HG03571 (cell line): ENCODE measurements at regions not wholly inside any gene's neighbourhood (a gene's known extent, or its start where the extent isn't known, plus 50 kb on each side); places are given as distances from the start of the nearest gene placed in this dataset.

Source experiments
- ATAC-seq: cut with Tn5 transposase; IDR thresholded peaks from one replicate; pipeline ENCODE4 v1.9.1; 2021; ENCODE audit not compliant: unreplicated experiment

DNA sequence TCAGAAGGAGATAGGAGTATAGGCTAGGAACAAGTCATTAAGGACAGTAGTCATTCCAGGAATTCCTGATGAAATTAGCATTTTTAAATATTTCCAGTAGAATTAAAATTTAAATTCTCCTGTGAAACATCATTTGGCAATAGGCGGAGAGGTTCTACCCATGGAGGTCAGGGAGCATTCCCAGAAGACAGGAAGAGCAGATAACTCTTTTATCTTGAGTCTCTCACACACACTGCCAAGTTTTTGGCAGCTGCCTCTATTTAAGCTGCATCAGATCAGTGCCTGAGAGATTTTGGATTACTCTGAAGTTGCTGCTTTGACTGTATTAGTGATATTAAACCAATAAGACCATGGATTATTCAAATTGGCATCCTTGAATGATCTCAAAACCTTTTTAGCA, 714.7 kb downstream of the EPHA4 start:
- ATAC-seq = no peak

DNA sequence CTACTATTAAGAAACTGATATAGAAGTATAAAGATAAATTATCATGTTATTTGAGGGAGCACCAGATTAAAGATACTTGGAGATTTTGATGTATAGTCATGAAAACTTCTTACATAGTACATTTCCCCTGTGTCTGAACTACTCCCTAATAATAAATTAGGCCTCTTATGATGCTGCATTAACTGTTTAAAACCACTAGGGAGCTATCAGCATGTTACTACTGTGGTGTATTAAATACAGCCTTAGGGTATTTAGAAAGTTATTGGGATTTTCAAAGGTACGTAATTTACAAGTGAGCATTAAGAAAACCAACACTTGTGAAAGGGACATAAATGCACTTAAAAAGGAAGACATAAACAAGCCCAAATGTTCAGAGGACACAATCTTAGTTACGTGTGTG, 714.0 kb downstream of the EPHA4 start:
- no peak for ATAC-seq

DNA sequence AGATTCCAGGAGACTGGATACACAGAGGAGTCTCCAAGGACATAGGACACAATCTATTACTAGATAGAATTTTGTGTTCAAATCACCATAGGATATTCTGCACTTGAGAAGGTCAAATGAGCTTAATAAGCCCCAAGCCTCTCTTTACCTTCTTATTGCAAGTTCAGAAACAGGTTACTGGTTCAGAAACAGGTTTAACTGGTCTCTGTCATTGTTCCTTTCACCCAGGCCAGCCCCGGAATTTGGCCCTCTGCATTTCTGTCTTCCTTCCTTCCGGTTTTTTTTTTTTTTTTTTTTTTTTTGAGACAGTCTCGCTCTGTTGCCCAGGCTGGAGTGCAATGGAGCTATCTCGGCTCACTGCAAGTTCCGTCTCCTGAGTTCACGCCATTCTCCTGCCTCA, 700.2 kb downstream of the EPHA4 start:
- ATAC-seq = no peak

DNA sequence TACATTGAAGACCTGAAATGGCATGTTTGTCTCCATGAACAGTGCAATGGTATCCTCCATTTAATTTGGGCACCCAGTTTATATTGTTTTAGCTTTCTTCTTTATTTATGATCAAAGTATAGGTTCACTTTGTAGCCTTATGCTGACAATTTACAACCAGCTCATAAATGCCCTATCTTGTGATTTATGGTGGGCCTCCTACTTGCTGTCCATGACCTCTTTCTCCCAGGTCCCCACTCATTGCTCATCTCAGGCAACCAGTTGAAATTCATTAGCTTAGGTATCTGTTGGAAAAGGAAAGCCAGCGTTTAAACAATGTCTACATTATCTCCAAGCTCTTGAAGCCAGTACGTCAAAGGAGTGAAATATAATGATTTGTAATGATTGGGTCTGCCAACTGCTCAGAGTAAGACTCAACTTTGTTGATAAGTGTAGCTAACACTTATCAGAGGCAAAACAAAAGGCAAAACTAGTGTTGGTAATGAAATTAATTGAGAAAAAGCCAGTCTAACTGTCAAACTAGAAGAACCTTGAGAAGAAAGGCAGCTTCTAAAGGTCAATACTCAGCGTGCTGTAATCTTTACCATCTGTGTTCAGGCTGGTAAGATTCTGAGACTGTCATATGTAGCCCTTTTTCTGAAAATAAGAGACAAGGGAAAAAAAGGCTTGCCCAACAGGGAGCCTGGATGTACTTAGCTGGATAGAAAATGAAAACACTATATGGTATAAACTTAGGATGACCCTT, 695.9 kb downstream of the EPHA4 start:
- no peak for ATAC-seq

DNA sequence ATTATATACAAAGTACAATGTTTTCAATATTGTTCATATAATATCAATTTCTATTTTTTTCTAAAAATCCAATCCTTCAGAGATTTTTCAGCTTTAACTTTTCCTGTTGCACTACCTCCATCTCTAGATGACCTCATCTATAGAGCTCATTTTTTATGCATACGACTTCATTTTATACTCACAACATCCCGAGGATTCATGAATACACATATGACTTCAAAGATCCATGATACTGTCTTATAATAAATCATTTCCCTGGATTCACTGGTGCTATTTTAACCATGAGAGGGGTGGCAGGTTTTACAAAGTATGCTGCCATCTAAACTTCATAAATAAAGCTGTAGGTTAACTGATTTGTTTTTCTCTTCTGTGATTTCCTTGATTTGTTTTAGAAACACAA, 694.6 kb downstream of the EPHA4 start:
- no peak for ATAC-seq

DNA sequence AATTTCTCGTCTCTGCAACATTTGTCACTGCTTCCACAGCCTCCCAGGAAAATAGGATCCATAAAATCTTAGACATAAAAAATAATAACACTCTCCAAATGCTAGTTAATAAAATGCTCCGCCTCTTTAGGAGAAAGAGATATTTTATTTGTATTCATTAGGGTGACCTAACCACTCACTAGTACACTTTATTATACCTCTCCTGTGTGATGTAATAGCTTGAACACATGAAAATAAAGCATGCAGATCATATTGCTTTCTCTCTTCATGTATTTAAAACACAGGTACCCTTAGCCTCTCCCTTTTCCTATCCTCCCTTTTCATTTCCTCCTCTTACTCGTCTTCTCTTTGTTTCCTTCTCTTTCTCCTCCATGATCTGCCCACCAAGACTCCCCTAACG, 694.2 kb downstream of the EPHA4 start:
- no peak for ATAC-seq

DNA sequence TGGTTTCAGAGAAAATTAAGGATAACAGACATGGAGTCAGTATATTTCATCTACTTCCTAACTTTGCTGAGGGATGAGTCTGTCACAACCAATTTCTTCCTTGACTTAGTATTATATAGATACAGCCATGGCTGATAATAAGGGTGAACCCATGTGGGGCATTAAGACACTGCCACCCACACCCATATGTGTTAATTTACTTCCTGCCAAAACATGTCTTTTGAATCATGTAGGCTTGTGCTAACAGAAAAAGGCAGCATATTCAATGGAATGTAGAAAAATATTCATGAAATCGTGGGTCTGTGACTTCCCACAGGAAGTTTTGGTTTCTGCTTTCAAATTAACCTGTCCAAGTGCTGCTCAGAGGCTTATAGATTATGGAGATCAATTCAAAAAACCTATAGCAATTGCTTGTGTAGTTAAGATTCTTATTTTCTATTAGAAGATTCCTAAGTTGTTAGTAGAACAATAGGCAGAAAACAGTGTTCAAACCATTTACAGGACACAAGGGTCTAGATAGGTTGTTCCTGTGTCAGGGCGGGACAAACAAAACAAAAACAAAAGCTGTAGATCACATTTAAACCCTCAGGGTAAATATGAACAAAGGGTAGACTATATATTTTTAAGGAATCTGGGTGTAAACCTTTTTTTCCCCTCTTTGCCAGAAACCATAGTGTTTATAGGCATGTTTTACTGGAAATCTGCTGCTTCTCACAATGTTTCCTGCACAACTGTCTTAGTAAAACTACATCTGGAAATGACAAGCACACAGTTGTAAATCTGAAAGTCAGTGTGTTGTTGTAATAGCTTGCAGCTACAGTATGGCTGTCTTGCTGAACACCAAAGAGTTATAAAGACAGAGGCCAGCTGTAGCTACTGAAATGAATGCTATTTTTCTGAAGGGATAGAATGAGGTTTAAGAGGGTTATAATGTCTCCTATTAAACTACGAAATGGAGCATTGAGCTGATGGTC, 691.2 kb downstream of the EPHA4 start:
- ATAC-seq = no peak

DNA sequence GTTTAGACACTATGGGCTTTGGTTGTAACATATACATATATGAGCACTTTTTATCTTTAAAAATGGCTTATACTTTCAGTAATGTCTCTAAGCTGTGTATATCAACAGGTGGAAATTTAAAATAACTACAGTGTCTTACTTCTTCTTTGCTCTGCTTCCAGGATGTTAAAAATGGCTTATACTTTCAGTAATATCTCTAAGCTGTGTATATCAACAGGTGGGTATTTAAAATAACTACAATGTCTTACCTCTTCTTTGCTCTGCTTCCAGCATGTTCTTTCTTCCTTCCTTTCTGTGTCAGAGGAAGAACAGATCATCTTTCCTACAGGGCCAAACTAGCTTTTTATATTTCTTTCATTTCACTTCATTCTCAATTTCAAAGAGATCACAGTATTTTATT, 689.6 kb downstream of the EPHA4 start:
- no peak for ATAC-seq

DNA sequence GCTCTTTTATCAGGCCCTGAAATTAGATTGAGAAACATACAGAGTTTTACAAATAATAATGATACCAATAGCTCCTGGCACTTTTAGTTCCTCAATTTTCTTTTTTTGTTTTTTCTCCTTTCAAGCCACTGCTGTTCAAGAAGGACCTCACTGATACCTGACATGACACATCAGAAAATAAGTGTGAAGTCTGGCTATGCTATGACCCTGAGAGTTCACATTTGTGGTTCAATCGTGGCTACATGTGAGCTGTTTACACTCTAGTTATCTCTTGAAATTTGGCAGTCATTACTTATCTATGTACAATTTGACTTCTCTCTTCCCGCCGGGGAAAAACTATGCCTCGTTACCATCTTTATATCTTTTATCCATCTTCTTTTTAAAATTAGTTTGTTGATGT, 686.5 kb downstream of the EPHA4 start:
- ATAC-seq = no peak

DNA sequence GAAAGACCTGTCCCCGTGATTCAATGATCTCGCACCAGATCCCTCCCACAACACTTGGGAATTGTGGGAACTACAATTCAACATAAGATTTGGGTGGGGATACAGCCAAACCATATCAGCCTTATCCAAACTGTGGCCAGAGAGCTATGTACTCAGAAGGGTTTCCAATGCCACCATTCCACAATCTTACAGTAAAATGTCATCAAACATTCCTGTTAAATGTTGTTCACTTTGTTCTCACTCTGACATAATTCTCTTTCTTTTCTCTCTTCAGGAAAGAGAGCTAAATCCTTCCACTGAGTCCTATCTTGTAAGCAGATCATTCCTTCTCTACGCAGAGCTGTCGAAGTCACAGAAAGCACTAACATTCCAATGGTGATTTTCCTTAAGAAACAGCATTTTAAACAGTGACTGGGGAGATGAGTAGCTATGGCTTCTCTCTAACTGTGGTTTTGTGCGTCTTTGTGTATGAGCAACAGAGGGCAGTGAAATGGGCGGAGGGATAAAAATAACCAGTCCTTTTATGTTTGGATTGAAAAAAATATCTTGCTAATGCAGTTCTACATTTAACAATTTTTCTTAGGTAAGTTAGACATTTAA, 684.7 kb downstream of the EPHA4 start:
- no peak for ATAC-seq

DNA sequence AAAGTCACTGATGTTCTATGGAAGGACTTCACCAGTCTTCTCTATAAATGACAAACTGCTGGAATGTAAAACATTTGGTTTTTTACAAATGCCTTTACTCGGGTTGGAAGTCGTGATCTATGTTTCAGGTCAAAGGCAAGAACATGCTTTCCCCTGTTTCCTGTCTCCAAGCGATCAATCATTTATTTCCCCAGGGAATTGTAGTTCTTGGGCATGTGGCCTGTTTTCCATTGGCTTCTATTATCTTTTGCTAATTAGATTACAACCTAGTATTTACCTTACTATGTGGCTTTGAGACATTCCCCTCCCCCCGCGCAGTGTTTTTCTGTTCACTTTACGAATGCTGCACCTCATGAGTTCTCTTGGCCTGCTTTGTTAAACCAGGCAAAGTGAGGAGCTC, 684.2 kb downstream of the EPHA4 start:
- ATAC-seq = no peak

DNA sequence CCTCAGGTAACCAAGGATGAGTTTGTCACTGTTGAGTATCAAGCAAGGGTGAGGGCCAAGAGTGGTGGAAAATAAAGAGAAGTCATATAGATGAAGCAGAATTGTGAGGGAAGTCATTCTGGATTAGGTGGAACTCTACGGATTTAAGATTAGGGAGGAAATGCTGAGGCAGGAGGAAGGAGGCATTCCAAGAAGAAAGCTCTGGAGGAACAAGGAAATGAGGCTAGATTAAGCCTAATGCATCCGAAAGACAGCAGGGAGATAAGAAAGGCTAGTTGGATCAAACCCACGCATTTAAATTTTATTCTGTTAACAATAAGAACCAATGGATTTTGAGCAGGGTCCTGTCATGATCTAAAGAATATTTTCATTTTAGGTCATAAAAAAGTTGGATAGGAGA, 681.2 kb downstream of the EPHA4 start:
- no peak for ATAC-seq

DNA sequence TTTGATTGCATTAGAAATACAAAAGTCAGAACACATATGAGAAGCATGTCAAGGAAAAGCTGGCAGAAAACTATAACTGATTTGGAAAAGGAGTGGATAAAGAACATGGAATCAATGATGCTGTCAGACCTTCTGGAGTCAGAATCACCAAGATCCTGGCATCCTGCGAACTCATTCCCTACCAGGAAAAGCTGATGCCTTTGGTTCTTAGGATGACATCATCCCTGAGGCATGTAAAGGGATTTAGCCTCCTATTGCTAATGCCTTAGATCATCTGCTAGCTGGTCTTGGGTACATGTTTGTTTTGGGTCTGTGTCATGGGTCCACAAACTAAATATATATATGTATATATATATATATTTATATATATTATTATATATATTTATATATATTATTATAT, 680.7 kb downstream of the EPHA4 start:
- ATAC-seq = no peak

DNA sequence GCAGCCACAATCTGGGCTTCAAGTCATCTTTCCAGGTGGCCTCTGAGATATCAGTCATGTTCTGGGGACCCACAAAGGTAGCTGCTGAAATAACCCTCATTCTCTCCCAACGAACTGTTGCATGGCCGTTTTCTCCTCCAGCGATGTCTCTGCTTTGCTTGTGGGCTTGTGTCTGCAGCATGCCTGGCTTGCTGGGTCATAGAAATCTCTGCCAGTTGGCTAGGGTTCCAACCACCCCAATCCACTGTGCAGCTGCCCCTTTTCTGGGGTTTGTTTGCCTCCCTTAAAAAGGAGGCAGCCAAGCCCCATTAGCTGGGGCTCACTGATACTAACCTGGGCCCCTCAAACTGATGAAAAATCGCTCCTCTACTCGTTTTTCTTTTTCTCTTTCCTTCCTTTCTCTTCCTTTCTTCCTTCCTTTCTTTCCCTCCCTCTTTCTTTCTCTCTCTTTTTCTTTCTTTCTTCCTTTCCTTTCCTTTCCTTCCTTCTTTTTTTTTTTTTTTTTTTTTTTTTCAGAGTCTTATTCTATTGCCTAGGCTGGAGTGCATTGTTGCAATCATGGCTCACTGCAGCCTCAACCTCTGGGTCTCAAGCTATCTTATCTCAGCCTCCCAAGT, 680.0 kb downstream of the EPHA4 start:
- no peak for ATAC-seq

DNA sequence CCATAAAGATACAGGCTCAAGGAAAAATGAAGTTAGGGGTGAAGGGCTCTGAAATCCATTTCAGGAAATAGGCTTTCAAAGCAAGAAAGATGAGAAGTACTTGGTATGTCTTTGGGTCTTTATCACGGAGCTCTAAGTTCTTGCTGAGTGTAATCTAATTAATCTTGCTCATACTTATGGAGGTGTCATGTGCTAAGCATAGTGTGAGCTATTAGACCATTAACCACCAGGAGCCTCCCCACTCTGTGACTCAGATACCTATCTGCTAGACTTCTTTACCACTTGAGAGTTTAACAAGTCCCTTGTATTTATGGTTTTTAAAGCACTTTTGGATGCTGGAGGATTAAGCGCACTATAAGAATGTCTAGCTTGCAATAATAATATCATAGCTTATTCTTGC, 678.7 kb downstream of the EPHA4 start:
- ATAC-seq = no peak

DNA sequence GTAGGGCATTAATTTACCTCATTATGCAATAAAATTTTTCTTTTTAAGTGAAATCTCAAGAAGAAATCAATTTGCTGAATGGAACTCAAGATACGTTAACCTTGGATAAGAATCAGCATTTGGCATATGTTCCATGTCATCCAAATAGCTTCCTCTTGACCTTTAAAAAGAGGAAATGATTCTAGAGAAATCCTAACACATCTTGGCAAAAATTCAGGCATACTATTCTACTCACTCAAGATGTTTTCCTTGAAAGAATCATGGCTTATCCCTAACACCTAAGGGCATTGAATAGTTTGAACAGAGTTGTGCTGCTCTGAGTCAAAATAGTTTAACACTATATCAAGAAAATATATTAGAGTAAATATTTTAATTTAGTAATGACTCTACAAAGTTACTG, 678.0 kb downstream of the EPHA4 start:
- no peak for ATAC-seq

DNA sequence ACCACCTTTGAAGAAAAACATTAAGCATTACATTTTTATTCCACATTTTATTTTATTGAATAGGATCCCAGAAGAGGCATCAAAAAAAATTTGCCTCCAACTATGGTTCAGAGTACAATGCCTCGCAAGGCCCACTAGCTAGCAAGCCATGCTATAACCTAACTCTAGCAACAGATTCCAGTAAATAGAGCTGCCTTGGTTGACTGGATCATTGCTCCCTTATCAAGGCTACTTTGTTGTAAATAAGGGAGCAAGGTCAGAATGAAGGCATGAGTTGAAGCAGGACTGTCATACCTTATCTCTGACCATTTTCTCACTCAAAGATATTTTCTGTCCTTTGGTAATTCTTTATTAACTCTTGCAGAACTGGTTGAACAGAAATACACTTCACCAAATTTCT, 672.6 kb downstream of the EPHA4 start:
- ATAC-seq = no peak

DNA sequence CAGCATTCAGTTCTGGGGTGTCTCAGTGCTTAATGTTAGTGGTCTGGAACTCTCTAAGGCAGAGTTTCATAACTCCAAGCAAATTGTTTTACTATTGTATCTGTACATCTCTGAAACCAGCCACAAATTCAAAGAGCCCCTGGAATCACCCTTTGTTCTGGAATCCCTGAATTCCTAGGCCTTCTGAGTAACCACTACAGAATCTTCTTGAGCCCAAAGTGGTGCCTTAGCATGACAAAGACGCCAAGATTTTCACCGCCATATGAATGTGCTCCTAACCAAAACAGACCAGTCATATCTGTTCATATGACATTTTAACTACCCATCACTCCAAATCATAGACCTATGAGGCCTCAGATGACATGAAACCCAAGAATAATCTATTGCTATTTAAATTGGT, 668.1 kb downstream of the EPHA4 start:
- ATAC-seq = no peak

DNA sequence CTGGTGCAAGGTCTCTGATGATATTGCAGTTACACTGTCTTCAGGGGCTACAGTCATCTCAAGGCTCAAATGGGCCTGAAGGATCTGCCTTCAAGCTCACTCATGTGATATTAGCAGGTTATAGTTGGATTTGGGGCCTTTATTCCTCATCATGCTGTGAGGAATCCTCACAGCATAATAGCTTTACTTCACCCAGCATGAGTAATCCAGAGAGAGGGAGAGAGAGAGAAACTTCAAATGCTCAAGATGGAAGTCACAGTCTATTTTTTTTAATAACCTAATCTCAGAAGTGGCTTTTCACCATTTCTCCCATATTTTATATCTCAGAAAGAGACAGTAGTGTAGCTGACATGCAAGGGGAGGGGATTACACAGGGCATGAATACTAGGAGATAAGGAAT, 658.7 kb downstream of the EPHA4 start:
- ATAC-seq = no peak

DNA sequence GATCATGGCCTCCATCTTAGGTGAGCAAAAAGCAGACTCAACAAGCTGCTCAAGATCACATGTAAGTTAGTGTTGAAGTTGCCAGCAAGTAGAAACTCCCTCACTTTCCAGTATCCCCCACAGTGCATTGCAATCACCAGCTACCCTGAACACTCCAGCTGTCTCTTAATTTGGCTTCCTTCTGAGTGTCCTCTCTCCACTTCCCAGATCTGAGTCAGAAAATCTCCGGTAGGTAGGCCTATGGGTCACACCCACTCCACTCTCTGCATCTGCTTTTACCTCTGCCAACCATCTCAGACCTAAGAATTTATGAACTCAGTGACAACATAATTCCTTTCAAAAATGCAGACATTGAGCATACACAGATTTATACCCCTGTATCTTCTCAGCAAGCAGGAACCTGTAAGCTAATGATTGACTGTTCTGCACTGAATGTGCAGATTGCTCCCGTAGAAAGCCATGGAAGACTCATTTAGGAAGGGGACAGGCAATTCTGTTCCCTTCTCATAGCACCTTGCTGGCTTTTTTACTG, 656.9 kb downstream of the EPHA4 start:
- ATAC-seq = no peak

DNA sequence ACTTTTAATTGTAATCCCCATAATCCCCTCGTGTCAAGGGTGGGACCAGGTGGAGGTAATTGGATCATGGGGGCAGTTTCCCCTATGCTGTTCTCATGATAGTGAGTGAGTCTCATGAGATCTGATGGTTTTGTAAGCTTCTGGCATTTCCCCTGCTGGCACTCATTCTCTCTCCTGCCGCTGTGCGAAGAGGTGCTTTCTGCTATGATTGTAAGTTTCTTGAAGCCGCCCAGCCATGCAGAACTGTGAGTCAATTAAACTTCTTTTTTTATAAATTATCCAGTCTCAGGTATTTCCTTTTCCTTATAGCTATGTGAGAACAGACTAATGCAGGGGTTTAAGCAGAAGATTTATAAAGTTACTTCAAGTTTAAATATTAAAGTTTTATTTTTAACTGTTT, 655.2 kb downstream of the EPHA4 start:
- ATAC-seq = no peak
